ENCODE measurements at regions not wholly inside any gene's neighbourhood (a gene's known extent, or its start where the extent isn't known, plus 50 kb on each side); places are given as distances from the start of the nearest gene placed in this dataset.

DNA sequence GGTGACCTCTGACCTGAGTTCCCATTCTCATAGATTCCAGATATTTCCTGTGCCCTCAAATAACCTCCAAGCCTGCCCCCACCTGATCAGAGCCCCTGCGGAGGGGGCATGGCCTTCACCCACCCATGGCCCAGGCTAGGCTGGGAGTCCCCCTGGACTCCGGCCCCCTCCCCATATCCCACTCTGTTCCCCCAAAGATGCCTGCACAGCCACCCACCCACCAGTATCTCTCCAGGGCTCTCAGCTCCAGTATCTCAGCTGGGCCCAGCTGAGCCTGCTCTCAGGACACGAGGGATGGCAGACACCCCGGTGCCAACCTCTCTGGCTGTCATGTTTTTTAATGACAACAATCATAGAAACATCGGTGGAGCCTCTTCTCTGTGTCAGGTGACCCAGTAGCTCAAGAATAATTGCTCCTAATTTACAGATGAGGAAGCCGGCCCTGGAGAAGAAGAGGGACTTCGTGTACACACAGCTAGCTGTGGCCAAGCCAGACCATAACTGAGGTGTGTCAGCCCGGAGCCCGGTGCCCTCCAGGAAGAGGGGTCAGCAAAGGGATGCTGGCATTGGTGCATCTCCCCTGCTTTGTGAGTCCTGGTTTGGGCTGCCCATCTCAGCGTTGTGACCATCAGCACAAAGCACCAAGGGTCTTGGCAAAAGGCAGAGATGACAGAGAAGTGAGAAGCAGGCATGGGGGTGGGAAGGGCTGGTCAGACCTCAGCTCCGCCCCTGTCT lies 84.4 kb downstream of the SDC1 start:
- peaks cover 35% of the 10 kb centered on the region for H3K4me1 Mint-ChIP-seq (ENCODE audit: insufficient read depth, unreplicated experiment)
- H3K27me3 Mint-ChIP-seq (ENCODE audit: insufficient read depth, unreplicated experiment) = no peaks in the 10 kb centered on the region
- H3K4me3 Mint-ChIP-seq (ENCODE audit: unreplicated experiment) = no peak overlapping the region
- TF ChIP-seq, protein P1, sequence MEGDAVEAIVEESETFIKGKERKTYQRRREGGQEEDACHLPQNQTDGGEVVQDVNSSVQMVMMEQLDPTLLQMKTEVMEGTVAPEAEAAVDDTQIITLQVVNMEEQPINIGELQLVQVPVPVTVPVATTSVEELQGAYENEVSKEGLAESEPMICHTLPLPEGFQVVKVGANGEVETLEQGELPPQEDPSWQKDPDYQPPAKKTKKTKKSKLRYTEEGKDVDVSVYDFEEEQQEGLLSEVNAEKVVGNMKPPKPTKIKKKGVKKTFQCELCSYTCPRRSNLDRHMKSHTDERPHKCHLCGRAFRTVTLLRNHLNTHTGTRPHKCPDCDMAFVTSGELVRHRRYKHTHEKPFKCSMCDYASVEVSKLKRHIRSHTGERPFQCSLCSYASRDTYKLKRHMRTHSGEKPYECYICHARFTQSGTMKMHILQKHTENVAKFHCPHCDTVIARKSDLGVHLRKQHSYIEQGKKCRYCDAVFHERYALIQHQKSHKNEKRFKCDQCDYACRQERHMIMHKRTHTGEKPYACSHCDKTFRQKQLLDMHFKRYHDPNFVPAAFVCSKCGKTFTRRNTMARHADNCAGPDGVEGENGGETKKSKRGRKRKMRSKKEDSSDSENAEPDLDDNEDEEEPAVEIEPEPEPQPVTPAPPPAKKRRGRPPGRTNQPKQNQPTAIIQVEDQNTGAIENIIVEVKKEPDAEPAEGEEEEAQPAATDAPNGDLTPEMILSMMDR (IDR thresholded peaks at IDR 0.05; ENCODE audit: unreplicated experiment) = no peak
- peak overlapping the region; percentile 16 for H3K27ac Mint-ChIP-seq (ENCODE audit: low read depth, unreplicated experiment)
- no peaks in the 10 kb centered on the region for H3K9me3 Mint-ChIP-seq (ENCODE audit: unreplicated experiment)
- ChIA-PET POLR2A (interaction anchor here (0.7 to 2.2 kb wide), 6 partner anchors 31 to 150 kb away, joined by 3 to 9 read pairs (median 4); partner anchors contain the start of gene WDR35), CTCF (interaction anchor here (0.6 to 5.9 kb wide), 6 partner anchors 30 to 85 kb away, joined by 3 to 31 read pairs (median 4); partner anchors contain the start of gene SDC1)
- peaks cover 8% of the 10 kb centered on the region for H3K36me3 Mint-ChIP-seq (ENCODE audit: insufficient read depth, unreplicated experiment)
- intact Hi-C loops (cut with micrococcal nuclease) = loop anchor here (1.0 to 2.0 kb wide), 2 partner anchors 42 to 81 kb away; no protein-coding TSS in a partner anchor
- no TSS peak for BruUV-seq (replicated peaks)
- no peak for DNase-seq (ENCODE audit: unreplicated experiment)

DNA sequence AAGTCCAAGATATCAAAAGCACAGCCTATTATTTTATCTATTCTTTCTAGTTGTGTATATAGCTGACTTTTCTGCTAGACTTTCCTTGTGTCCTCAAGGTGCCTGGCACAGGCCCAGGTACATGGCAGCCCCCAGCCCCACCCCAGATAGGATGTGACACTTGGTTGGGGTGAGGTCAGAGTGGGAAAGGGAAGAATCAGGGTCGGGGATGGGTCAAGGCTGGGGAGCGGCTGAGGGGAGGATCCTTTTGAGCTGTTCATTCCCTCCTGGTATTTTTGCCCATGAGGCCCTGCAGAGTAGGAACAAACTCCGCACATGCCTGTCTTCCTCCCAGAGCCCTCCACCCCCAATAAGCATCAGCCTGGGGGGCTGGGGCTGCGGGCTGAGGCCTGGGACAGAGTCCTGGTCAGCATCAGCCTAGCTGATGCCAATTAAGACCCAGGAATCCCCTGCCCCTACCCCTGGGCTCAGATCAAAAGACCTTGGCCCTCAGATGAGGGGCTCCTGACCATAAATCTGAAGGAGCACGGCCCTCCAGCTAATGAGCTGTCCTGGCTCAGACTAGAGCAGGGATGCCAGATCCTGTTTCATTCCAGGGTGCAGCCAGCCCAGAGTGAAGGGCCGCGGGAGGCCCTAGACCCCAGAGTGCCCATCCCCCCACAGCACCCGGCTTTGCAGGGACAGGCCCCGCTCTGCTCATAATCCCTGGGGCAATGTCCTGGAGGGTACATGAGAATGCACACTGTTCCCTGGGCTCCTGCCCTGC lies 85.3 kb downstream of the SDC1 start:
- H3K36me3 Mint-ChIP-seq (ENCODE audit: insufficient read depth, unreplicated experiment) = peaks cover 8% of the 10 kb centered on the region
- no peaks in the 10 kb centered on the region for H3K9me3 Mint-ChIP-seq (ENCODE audit: unreplicated experiment)
- TF ChIP-seq, protein P1 (IDR thresholded peaks at IDR 0.05; ENCODE audit: unreplicated experiment) = no peak
- H3K27me3 Mint-ChIP-seq (ENCODE audit: insufficient read depth, unreplicated experiment) = no peaks in the 10 kb centered on the region
- BruUV-seq (replicated peaks) = no TSS peak
- H3K4me3 Mint-ChIP-seq (ENCODE audit: unreplicated experiment) = no peak overlapping the region
- no peak overlapping the region for H3K27ac Mint-ChIP-seq (ENCODE audit: low read depth, unreplicated experiment)
- peaks cover 36% of the 10 kb centered on the region for H3K4me1 Mint-ChIP-seq (ENCODE audit: insufficient read depth, unreplicated experiment)
- POLR2A ChIA-PET = interaction anchor here (0.7 to 2.2 kb wide), 6 partner anchors 33 to 186 kb away, joined by 3 to 9 read pairs (median 4); no protein-coding TSS in a partner anchor
- CTCF ChIA-PET = interaction anchor here (0.8 to 5.9 kb wide), 8 partner anchors 32 to 125 kb away, joined by 3 to 31 read pairs (median 6); partner anchors contain the start of gene SDC1
- no peak for DNase-seq (ENCODE audit: unreplicated experiment)
- intact Hi-C loops (cut with micrococcal nuclease) = loop anchor here (2.0 kb wide), 1 partner anchor 43 kb away; no protein-coding TSS in a partner anchor

DNA sequence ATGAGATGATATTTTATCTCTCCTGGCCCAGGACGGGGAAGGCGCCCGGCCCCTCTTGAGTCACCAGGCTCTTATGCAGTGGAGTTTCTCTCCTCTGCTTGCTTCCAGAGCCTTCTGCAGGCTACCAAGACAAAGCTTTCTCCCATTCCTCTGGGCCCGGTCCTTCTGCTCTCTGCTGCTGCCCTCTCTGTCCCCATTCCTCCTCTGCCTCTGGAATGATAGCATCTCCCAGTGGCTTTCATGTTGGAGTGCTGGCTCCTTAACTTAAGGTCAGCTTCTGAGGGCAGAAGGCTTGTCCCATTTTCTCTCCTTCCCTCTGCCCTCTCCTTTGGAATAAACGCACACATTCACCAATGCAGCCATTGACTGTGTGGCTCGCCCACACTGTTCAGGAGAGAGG lies 86.2 kb downstream of the SDC1 start:
- Mint-ChIP-seq H3K4me3 (ENCODE audit: unreplicated experiment) (no peak overlapping the region), H3K27me3 (ENCODE audit: insufficient read depth, unreplicated experiment) (no peaks in the 10 kb centered on the region), H3K27ac (ENCODE audit: low read depth, unreplicated experiment) (no peak overlapping the region), H3K36me3 (ENCODE audit: insufficient read depth, unreplicated experiment) (peaks cover 8% of the 10 kb centered on the region), H3K4me1 (ENCODE audit: insufficient read depth, unreplicated experiment) (peaks cover 41% of the 10 kb centered on the region), H3K9me3 (ENCODE audit: unreplicated experiment) (no peaks in the 10 kb centered on the region)
- POLR2A ChIA-PET = interaction anchor here (0.7 to 1.1 kb wide), 5 partner anchors 41 to 187 kb away, joined by 3 to 5 read pairs (median 3); partner anchors contain the start of gene SDC1
- TF ChIP-seq, protein P1 (IDR thresholded peaks at IDR 0.05; ENCODE audit: unreplicated experiment) = no peak
- CTCF ChIA-PET = interaction anchor here (0.7 to 5.9 kb wide), 13 partner anchors 12 to 859 kb away, joined by 3 to 31 read pairs (median 4); partner anchors contain the start of gene SDC1
- DNase-seq (ENCODE audit: unreplicated experiment) = no peak
- BruUV-seq (replicated peaks) = no TSS peak
- intact Hi-C loops (cut with micrococcal nuclease) = no loop called here

DNA sequence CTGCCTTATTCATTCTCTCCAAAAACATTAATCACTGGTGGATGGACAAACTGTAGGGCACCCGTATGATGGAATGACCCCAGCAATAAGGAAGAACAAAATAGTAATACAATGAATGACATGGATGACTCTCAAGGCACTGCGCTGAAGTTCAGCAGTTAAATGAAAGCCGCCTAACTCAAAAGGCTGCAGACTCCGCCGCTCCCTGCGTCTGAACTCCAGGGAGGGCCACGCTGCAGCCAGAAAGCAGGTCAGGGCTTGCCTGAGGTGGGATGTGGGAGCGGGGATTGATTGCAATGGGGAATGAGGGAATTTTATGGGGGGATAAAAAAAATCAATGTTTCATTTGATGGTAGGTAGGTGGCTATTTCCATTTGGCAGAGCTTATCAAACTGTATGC lies 86.5 kb upstream of the LAPTM4A start:
- TF ChIP-seq, protein P1 (IDR thresholded peaks at IDR 0.05; ENCODE audit: unreplicated experiment) = no peak
- no peaks in the 10 kb centered on the region for H3K27me3 Mint-ChIP-seq (ENCODE audit: insufficient read depth, unreplicated experiment)
- CTCF ChIA-PET = interaction anchor here (0.7 to 5.9 kb wide), 8 partner anchors 11 to 858 kb away, joined by 3 to 31 read pairs (median 5); partner anchors contain the start of gene SDC1
- H3K9me3 Mint-ChIP-seq (ENCODE audit: unreplicated experiment) = no peaks in the 10 kb centered on the region
- intact Hi-C loops (cut with micrococcal nuclease) = no loop called here
- POLR2A ChIA-PET = interaction anchor here (1.0 kb wide), 2 partner anchors 46 to 87 kb away, joined by 3 read pairs; partner anchors contain the start of gene SDC1
- peaks cover 8% of the 10 kb centered on the region for H3K36me3 Mint-ChIP-seq (ENCODE audit: insufficient read depth, unreplicated experiment)
- DNase-seq (ENCODE audit: unreplicated experiment) = no peak
- H3K27ac Mint-ChIP-seq (ENCODE audit: low read depth, unreplicated experiment) = no peak overlapping the region
- BruUV-seq (replicated peaks) = no TSS peak
- H3K4me3 Mint-ChIP-seq (ENCODE audit: unreplicated experiment) = no peak overlapping the region
- H3K4me1 Mint-ChIP-seq (ENCODE audit: insufficient read depth, unreplicated experiment) = peaks cover 36% of the 10 kb centered on the region
